Neural cell (in vitro differentiated cells): ENCODE measurements at regions not wholly inside any gene's neighbourhood (a gene's known extent, or its start where the extent isn't known, plus 50 kb on each side); places are given as distances from the start of the nearest gene placed in this dataset.

Experiments
- H2AFZ ChIP-seq: fragments of 200-600, 300-800 bp; sonication (generic), shearing (Covaris generic); 2 replicates; pipeline ENCODE4 v1.6.0; 2014; ENCODE audit warnings: low read depth, mild to moderate bottlenecking, antibody characterized with exemption, low read length, moderate library complexity
- H3F3A ChIP-seq: fragments of 200-600 bp; shearing (Covaris generic); 2 replicates; pipeline ENCODE4 v1.6.1; 2016; ENCODE audit warnings: mild to moderate bottlenecking, moderate library complexity, mixed read lengths, antibody characterized with exemption, low read length; ENCODE audit not compliant: insufficient read depth, poor library complexity, severe bottlenecking
- H3K27ac ChIP-seq: fragments of 200-600, 300-800 bp; sonication (generic), shearing (Covaris generic); 2 replicates; pipeline ENCODE4 v1.5.1; 2014; ENCODE audit warnings: mild to moderate bottlenecking, low read length, moderate library complexity
- H3K27me3 ChIP-seq: fragments of 300-800, 200-600 bp; sonication (generic), shearing (Covaris generic); 2 replicates; pipeline ENCODE4 v1.6.0; 2014; ENCODE audit warnings: mild to moderate bottlenecking, low read depth, low read length, moderate library complexity; ENCODE audit not compliant: insufficient read depth
- H3K36me3 ChIP-seq: fragments of 300-800, 200-600 bp; sonication (generic), shearing (Covaris generic); 2 replicates; pipeline ENCODE4 v1.5.1; 2014; ENCODE audit warnings: mild to moderate bottlenecking, antibody characterized with exemption, low read length, moderate library complexity; ENCODE audit not compliant: insufficient read depth
- H3K4me2 ChIP-seq: fragments of 300-800, 200-600 bp; sonication (generic), shearing (Covaris generic); 2 replicates; pipeline ENCODE4 v1.6.0; 2014; ENCODE audit warnings: mild to moderate bottlenecking, low read length
- H3K4me3 ChIP-seq: fragments of 300-800, 200-600 bp; sonication (generic), shearing (Covaris generic); 2 replicates; pipeline ENCODE4 v1.5.1; 2014; ENCODE audit warnings: mild to moderate bottlenecking, low read length, moderate library complexity
- H3K79me2 ChIP-seq: fragments of 200-600 bp; shearing (Covaris generic); replicated peaks from 2 replicates; pipeline ENCODE4 v1.6.0; 2014; ENCODE audit warnings: mild to moderate bottlenecking, low read length, moderate library complexity; ENCODE audit not compliant: insufficient read depth
- H3K9ac ChIP-seq: fragments of 300-800, 200-600 bp; sonication (generic), shearing (Covaris generic); 2 replicates; pipeline ENCODE4 v1.6.1; 2016; ENCODE audit warnings: mild to moderate bottlenecking, low read length, mixed read lengths
- H3K9me2 ChIP-seq: fragments of 200-600 bp; shearing (Covaris generic); 2 replicates; pipeline ENCODE4 v1.6.1; 2016; ENCODE audit warnings: mild to moderate bottlenecking, low read length, mixed read lengths; ENCODE audit not compliant: insufficient read depth
- H3K9me3 ChIP-seq: fragments of 200-600, 300-800 bp; sonication (generic), shearing (Covaris generic); 2 replicates; pipeline ENCODE4 v1.6.1; 2016; ENCODE audit warnings: mild to moderate bottlenecking, mixed run types, low read length, moderate library complexity, mixed read lengths
- H4K20me1 ChIP-seq: fragments of 200-600 bp; shearing (Covaris generic); 2 replicates; pipeline ENCODE4 v1.6.1; 2016; ENCODE audit warnings: mild to moderate bottlenecking, mixed run types; ENCODE audit not compliant: insufficient read depth
- CTCF ChIP-seq: fragments of 450-650 bp; IDR thresholded peaks from 2 replicates; pipeline ENCODE4 v1.5.1; 2014; ENCODE audit warnings: antibody characterized with exemption, mild to moderate bottlenecking, moderate library complexity; ENCODE audit not compliant: poor library complexity, severe bottlenecking
- EP300 ChIP-seq: fragments of 450-650 bp; conservative IDR thresholded peaks from 2 replicates; pipeline ENCODE4 v1.6.1; 2014; ENCODE audit warnings: antibody characterized with exemption, mild to moderate bottlenecking, moderate library complexity; ENCODE audit not compliant: poor library complexity, severe bottlenecking
- EZH2 ChIP-seq: fragments of 200-600, 300-800 bp; shearing (Covaris generic), sonication (generic); IDR thresholded peaks from 2 replicates; pipeline ENCODE4 v1.6.1; 2014; ENCODE audit warnings: antibody characterized with exemption, low read length, borderline replicate concordance, mild to moderate bottlenecking; ENCODE audit not compliant: insufficient read depth, poor library complexity, severe bottlenecking
- MXI1 ChIP-seq: fragments of 450-650 bp; conservative IDR thresholded peaks from 2 replicates; pipeline ENCODE4 v1.6.1; 2014; ENCODE audit warnings: antibody characterized with exemption, mild to moderate bottlenecking; ENCODE audit not compliant: poor library complexity, severe bottlenecking
- POLR2AphosphoS5 ChIP-seq: IDR thresholded peaks from 2 replicates; pipeline ENCODE4 v1.6.1; 2012
- RAD21 ChIP-seq: fragments of 450-650 bp; conservative IDR thresholded peaks from 2 replicates; pipeline ENCODE4 v1.6.1; 2014; ENCODE audit warnings: antibody characterized with exemption, mild to moderate bottlenecking, moderate library complexity
- REST ChIP-seq: IDR thresholded peaks from 2 replicates; pipeline ENCODE4 v1.6.1; 2012; ENCODE audit warnings: borderline replicate concordance
- SMC3 ChIP-seq: fragments of 450-650 bp; conservative IDR thresholded peaks from 2 replicates; pipeline ENCODE4 v1.6.1; 2014; ENCODE audit warnings: antibody characterized with exemption, mild to moderate bottlenecking, moderate library complexity; ENCODE audit not compliant: poor library complexity
- TAF1 ChIP-seq: IDR thresholded peaks from 2 replicates; pipeline ENCODE4 v1.6.1; 2012; ENCODE audit warnings: low read depth

DNA sequence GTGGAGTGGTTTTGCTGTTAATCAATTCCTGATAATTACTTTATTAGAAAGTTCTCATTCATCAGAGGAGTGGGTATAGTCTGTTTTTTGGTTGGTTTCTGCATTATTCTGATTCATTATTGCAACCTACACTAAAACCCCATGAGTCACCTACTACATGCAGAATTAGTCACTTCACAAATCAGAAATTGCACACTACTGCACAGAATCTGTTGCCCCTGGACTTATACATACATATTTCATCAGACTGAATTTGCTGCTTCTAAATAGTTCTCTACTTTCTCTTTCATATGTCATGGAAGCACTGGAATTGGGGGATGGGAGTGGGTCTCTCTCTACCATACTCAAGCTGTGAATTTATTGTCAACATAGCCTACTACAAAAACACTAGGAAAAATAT, 585.1 kb downstream of the DNAH5 start:
- TF ChIP-seq RAD21 (no peak), POLR2AphosphoS5 (no peak), EZH2 (no peak), SMC3 (no peak), MXI1 (no peak), REST (no peak)
- Histone ChIP-seq H3K4me3 (no peak overlapping the region), H3K9me3 (no peaks in the 10 kb centered on the region), H3K9me2 (no peaks in the 10 kb centered on the region), H3K79me2 (no peaks in the 10 kb centered on the region), H3F3A (no peaks in the 10 kb centered on the region), H3K27me3 (no peaks in the 10 kb centered on the region), H4K20me1 (no peaks in the 10 kb centered on the region), H3K36me3 (no peaks in the 10 kb centered on the region), H3K4me2 (no peak overlapping the region), H2AFZ (no peak overlapping the region), H3K9ac (no peak overlapping the region), H3K27ac (no peak overlapping the region)

- H3K4me2 ChIP-seq: no peak overlapping the region
- H3K79me2 ChIP-seq: no peaks in the 10 kb centered on the region
- no peaks in the 10 kb centered on the region for H3K9me2 ChIP-seq
- no peaks in the 10 kb centered on the region for H3K9me3 ChIP-seq
- no peaks in the 10 kb centered on the region for H3K36me3 ChIP-seq
- H4K20me1 ChIP-seq: no peaks in the 10 kb centered on the region
- H2AFZ ChIP-seq: no peak overlapping the region
- H3F3A ChIP-seq: no peaks in the 10 kb centered on the region
- H3K27me3 ChIP-seq: no peaks in the 10 kb centered on the region
- H3K9ac ChIP-seq: no peak overlapping the region
- no peak for TF ChIP-seq MXI1
- no peak for TF ChIP-seq REST
- TF ChIP-seq EP300: no peak
- TF ChIP-seq EZH2: no peak
- TF ChIP-seq TAF1: no peak
- TF ChIP-seq POLR2AphosphoS5: no peak
- TF ChIP-seq CTCF: no peak
- no peak for TF ChIP-seq SMC3
- TF ChIP-seq RAD21: no peak
- H3K4me3 ChIP-seq: no peak overlapping the region
- H3K27ac ChIP-seq: no peak overlapping the region
Observed at GRCh38 chr5:13358342-13358741, 586.1 kb downstream of the DNAH5 start.
